ENCODE measurements at regions not wholly inside any gene's neighbourhood (a gene's known extent, or its start where the extent isn't known, plus 50 kb on each side); places are given as distances from the start of the nearest gene placed in this dataset.
A peak's percentile ranks its signal among the peaks of the same experiment; 100 is the strongest.

DNA sequence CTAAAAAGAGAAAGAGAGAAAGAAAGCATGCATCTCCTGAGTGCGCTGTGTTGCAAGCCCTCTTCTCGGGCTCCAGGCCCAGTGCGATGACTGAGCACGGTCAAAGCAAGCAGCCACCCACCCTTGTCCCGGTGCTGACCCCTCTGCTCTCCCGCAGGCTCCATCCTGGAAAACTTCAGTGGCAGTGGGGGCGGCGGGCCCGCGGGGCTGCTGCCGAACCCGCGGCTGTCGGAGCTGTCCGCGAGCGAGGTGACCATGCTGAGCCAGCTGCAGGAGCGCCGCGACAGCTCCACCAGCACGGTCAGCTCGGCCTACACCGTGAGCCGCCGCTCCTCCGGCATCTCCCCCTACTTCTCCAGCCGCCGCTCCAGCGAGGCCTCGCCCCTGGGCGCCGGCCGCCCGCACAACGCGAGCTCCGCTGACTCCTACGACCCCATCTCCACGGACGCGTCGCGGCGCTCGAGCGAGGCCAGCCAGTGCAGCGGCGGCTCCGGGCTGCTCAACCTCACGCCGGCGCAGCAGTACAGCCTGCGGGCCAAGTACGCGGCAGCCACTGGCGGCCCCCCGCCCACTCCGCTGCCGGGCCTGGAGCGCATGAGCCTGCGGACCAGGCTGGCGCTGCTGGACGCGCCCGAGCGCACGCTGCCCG is 252.5 kb downstream of the GLI2 start:
- peak in 1 of 2 donors; percentile 20 for DNase-seq
- TF ChIP-seq POLR2A (IDR thresholded peaks at IDR 0.05) (no peak), POLR2AphosphoS5 (IDR thresholded peaks at IDR 0.05) (no peak), EP300 (IDR thresholded peaks at IDR 0.05) (no peak)
- TF ChIP-seq, protein P1, sequence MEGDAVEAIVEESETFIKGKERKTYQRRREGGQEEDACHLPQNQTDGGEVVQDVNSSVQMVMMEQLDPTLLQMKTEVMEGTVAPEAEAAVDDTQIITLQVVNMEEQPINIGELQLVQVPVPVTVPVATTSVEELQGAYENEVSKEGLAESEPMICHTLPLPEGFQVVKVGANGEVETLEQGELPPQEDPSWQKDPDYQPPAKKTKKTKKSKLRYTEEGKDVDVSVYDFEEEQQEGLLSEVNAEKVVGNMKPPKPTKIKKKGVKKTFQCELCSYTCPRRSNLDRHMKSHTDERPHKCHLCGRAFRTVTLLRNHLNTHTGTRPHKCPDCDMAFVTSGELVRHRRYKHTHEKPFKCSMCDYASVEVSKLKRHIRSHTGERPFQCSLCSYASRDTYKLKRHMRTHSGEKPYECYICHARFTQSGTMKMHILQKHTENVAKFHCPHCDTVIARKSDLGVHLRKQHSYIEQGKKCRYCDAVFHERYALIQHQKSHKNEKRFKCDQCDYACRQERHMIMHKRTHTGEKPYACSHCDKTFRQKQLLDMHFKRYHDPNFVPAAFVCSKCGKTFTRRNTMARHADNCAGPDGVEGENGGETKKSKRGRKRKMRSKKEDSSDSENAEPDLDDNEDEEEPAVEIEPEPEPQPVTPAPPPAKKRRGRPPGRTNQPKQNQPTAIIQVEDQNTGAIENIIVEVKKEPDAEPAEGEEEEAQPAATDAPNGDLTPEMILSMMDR (IDR thresholded peaks at IDR 0.05): no peak
- H3K27ac ChIP-seq: no peak overlapping the region
- H3K36me3 ChIP-seq: peaks cover 0 to 71% (median 54%) of the 10 kb centered on the region in 4 donors
- H3K4me1 ChIP-seq: no peaks in the 10 kb centered on the region
- H3K9me3 ChIP-seq: no peaks in the 10 kb centered on the region
- H3K27me3 ChIP-seq: no peaks in the 10 kb centered on the region
- H3K4me3 ChIP-seq: no peak overlapping the region
- 96 to 99% (median 98%) methylated on average over 31 to 68 of the region's 68 CpGs for WGBS, 5 donors
- intact Hi-C loops (cut with DNase I; ENCODE audit: low total_unique reads): no loop called here

DNA sequence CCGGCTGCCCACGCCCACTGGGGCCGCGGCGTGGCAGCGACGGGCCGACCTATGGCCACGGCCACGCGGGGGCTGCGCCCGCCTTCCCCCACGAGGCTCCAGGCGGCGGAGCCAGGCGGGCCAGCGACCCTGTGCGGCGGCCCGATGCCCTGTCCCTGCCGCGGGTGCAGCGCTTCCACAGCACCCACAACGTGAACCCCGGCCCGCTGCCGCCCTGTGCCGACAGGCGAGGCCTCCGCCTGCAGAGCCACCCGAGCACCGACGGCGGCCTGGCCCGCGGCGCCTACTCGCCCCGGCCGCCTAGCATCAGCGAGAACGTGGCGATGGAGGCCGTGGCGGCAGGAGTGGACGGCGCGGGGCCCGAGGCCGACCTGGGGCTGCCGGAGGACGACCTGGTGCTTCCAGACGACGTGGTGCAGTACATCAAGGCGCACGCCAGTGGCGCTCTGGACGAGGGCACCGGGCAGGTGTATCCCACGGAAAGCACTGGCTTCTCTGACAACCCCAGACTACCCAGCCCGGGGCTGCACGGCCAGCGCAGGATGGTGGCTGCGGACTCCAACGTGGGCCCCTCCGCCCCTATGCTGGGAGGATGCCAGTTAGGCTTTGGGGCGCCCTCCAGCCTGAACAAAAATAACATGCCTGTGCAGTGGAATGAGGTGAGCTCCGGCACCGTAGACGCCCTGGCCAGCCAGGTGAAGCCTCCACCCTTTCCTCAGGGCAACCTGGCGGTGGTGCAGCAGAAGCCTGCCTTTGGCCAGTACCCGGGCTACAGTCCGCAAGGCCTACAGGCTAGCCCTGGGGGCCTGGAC is 253.2 kb downstream of the GLI2 start:
- no peak overlapping the region for H3K27ac ChIP-seq
- no peaks in the 10 kb centered on the region for H3K4me1 ChIP-seq
- no peaks in the 10 kb centered on the region for H3K9me3 ChIP-seq
- no peaks in the 10 kb centered on the region for H3K27me3 ChIP-seq
- H3K36me3 ChIP-seq: peaks cover 0 to 65% (median 54%) of the 10 kb centered on the region in 4 donors
- no peak overlapping the region for H3K4me3 ChIP-seq
- DNase-seq: peak in 1 of 2 donors; percentile 22
- WGBS, 5 donors: 96 to 97% (median 96%) methylated on average over 12 to 74 of the region's 74 CpGs
- intact Hi-C loops (cut with DNase I; ENCODE audit: low total_unique reads): no loop called here
- TF ChIP-seq POLR2AphosphoS5 (IDR thresholded peaks at IDR 0.05) (no peak), EP300 (IDR thresholded peaks at IDR 0.05) (no peak), POLR2A (IDR thresholded peaks at IDR 0.05) (no peak)
- TF ChIP-seq, protein P1 (IDR thresholded peaks at IDR 0.05): no peak

DNA sequence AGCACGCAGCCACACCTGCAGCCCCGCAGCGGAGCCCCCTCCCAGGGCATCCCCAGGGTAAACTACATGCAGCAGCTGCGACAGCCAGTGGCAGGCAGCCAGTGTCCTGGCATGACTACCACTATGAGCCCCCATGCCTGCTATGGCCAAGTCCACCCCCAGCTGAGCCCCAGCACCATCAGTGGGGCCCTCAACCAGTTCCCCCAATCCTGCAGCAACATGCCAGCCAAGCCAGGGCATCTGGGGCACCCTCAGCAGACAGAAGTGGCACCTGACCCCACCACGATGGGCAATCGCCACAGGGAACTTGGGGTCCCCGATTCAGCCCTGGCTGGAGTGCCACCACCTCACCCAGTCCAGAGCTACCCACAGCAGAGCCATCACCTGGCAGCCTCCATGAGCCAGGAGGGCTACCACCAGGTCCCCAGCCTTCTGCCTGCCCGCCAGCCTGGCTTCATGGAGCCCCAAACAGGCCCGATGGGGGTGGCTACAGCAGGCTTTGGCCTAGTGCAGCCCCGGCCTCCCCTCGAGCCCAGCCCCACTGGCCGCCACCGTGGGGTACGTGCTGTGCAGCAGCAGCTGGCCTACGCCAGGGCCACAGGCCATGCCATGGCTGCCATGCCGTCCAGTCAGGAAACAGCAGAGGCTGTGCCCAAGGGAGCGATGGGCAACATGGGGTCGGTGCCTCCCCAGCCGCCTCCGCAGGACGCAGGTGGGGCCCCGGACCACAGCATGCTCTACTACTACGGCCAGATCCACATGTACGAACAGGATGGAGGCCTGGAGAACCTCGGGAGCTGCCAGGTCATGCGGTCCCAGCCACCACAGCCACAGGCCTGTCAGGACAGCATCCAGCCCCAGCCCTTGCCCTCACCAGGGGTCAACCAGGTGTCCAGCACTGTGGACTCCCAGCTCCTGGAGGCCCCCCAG is 254.1 kb downstream of the GLI2 start:
- H3K4me1 ChIP-seq: no peaks in the 10 kb centered on the region
- intact Hi-C loops (cut with DNase I; ENCODE audit: low total_unique reads): no loop called here
- no peak overlapping the region for H3K4me3 ChIP-seq
- H3K27ac ChIP-seq: no peak overlapping the region
- TF ChIP-seq POLR2A (IDR thresholded peaks at IDR 0.05) (no peak), POLR2AphosphoS5 (IDR thresholded peaks at IDR 0.05) (no peak), EP300 (IDR thresholded peaks at IDR 0.05) (no peak)
- TF ChIP-seq, protein P1 (IDR thresholded peaks at IDR 0.05): no peak
- H3K9me3 ChIP-seq: no peaks in the 10 kb centered on the region
- 91 to 100% (median 93%) methylated on average over 13 to 26 of the region's 26 CpGs for WGBS, 5 donors
- DNase-seq: peak in 1 of 2 donors; percentile 21
- H3K36me3 ChIP-seq: peaks cover 0 to 57% (median 46%) of the 10 kb centered on the region in 4 donors
- H3K27me3 ChIP-seq: no peaks in the 10 kb centered on the region

DNA sequence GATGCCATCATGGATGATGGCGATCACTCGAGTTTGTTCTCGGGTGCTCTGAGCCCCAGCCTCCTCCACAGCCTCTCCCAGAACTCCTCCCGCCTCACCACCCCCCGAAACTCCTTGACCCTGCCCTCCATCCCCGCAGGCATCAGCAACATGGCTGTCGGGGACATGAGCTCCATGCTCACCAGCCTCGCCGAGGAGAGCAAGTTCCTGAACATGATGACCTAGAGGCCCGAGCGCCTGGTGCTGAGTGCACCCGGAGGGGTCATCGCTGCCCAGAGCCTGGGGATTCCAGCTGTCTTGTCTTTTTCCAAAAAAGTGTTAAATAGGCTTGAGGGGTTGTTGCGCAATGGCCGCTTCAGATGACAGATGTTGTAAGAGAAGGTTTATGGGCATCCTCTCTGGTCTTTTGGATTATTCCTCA is 254.8 kb downstream of the GLI2 start:
- H3K9me3 ChIP-seq: no peaks in the 10 kb centered on the region
- intact Hi-C loops (cut with DNase I; ENCODE audit: low total_unique reads): no loop called here
- peaks cover 0 to 51% (median 39%) of the 10 kb centered on the region in 4 donors for H3K36me3 ChIP-seq
- H3K27me3 ChIP-seq: no peaks in the 10 kb centered on the region
- WGBS, 5 donors: 90 to 97% (median 94%) methylated on average over 15 of the region's 15 CpGs
- peak in 1 of 2 donors; percentile 23 for DNase-seq
- no peak overlapping the region for H3K4me3 ChIP-seq
- TF ChIP-seq EP300 (IDR thresholded peaks at IDR 0.05) (no peak), POLR2A (IDR thresholded peaks at IDR 0.05) (no peak), POLR2AphosphoS5 (IDR thresholded peaks at IDR 0.05) (no peak)
- TF ChIP-seq, protein P1 (IDR thresholded peaks at IDR 0.05): no peak
- no peak overlapping the region for H3K27ac ChIP-seq
- no peaks in the 10 kb centered on the region for H3K4me1 ChIP-seq

Data from stomach (tissue), 8 donors.